ENCODE measurements at regions not wholly inside any gene's neighbourhood (a gene's known extent, or its start where the extent isn't known, plus 50 kb on each side); places are given as distances from the start of the nearest gene placed in this dataset.

- H3K27ac ChIP-seq (ENCODE audit: low read length), result no peak overlapping the region
- no peaks in the 10 kb centered on the region for H3K4me1 ChIP-seq (ENCODE audit: control insufficient read depth in 1 of 2, insufficient read depth in 2 of 2, low read length in 2 of 2)
Observed at GRCh38 chr1:221797506-221797905, 55.6 kb upstream of the DUSP10 start.

GRCh38 chr1:221796700-221797099 lies 54.8 kb upstream of the DUSP10 start:
- no peaks in the 10 kb centered on the region for H3K27me3 ChIP-seq (ENCODE audit: low read depth, low read length)
- no peaks in the 10 kb centered on the region for H3K36me3 ChIP-seq (ENCODE audit: control insufficient read depth in 1 of 2, insufficient read depth in 2 of 2, low read length in 2 of 2)
- no peaks in the 10 kb centered on the region for H3K4me1 ChIP-seq (ENCODE audit: control insufficient read depth in 1 of 2, insufficient read depth in 2 of 2, low read length in 2 of 2)
- no peaks in the 10 kb centered on the region for H3K9me3 ChIP-seq (ENCODE audit: control insufficient read depth in 1 of 2, low read length in 2 of 2)
- no peak overlapping the region for H3K27ac ChIP-seq (ENCODE audit: low read length)
- H3K4me3 ChIP-seq (ENCODE audit: low read depth in 1 of 2, low read length in 2 of 2), result no peak overlapping the region

More at GRCh38 chr1:221797506-221797905, 55.6 kb upstream of the DUSP10 start:
- Histone ChIP-seq H3K36me3 (ENCODE audit: control insufficient read depth in 1 of 2, insufficient read depth in 2 of 2, low read length in 2 of 2) (no peaks in the 10 kb centered on the region), H3K4me3 (ENCODE audit: low read depth in 1 of 2, low read length in 2 of 2) (no peak overlapping the region), H3K9me3 (ENCODE audit: control insufficient read depth in 1 of 2, low read length in 2 of 2) (no peaks in the 10 kb centered on the region), H3K27me3 (ENCODE audit: low read depth, low read length) (no peaks in the 10 kb centered on the region)

- no peak overlapping the region for H3K27ac ChIP-seq (ENCODE audit: low read length)
- no peaks in the 10 kb centered on the region for H3K27me3 ChIP-seq (ENCODE audit: low read depth, low read length)
- H3K4me3 ChIP-seq (ENCODE audit: low read depth in 1 of 2, low read length in 2 of 2), result no peak overlapping the region
- H3K9me3 ChIP-seq (ENCODE audit: control insufficient read depth in 1 of 2, low read length in 2 of 2), result no peaks in the 10 kb centered on the region
- no peaks in the 10 kb centered on the region for H3K36me3 ChIP-seq (ENCODE audit: control insufficient read depth in 1 of 2, insufficient read depth in 2 of 2, low read length in 2 of 2)
- no peaks in the 10 kb centered on the region for H3K4me1 ChIP-seq (ENCODE audit: control insufficient read depth in 1 of 2, insufficient read depth in 2 of 2, low read length in 2 of 2)
Observed at GRCh38 chr1:221795380-221795779, 53.5 kb upstream of the DUSP10 start.

- Histone ChIP-seq H3K36me3 (ENCODE audit: control insufficient read depth in 1 of 2, insufficient read depth in 2 of 2, low read length in 2 of 2) (no peaks in the 10 kb centered on the region), H3K4me1 (ENCODE audit: control insufficient read depth in 1 of 2, insufficient read depth in 2 of 2, low read length in 2 of 2) (no peaks in the 10 kb centered on the region), H3K27ac (ENCODE audit: low read length) (no peak overlapping the region), H3K27me3 (ENCODE audit: low read depth, low read length) (no peaks in the 10 kb centered on the region), H3K9me3 (ENCODE audit: control insufficient read depth in 1 of 2, low read length in 2 of 2) (no peaks in the 10 kb centered on the region), H3K4me3 (ENCODE audit: low read depth in 1 of 2, low read length in 2 of 2) (no peak overlapping the region)
Observed at GRCh38 chr1:221794935-221795334, 53.0 kb upstream of the DUSP10 start.

GRCh38 chr1:221794079-221794670 lies 52.3 kb upstream of the DUSP10 start:
- Histone ChIP-seq H3K27ac (ENCODE audit: low read length) (no peak overlapping the region), H3K27me3 (ENCODE audit: low read depth, low read length) (no peaks in the 10 kb centered on the region), H3K4me1 (ENCODE audit: control insufficient read depth in 1 of 2, insufficient read depth in 2 of 2, low read length in 2 of 2) (no peaks in the 10 kb centered on the region)

GRCh38 chr1:221793439-221794078 lies 51.7 kb upstream of the DUSP10 start:
- no peaks in the 10 kb centered on the region for H3K9me3 ChIP-seq (ENCODE audit: control insufficient read depth in 1 of 2, low read length in 2 of 2)
- no peaks in the 10 kb centered on the region for H3K4me1 ChIP-seq (ENCODE audit: control insufficient read depth in 1 of 2, insufficient read depth in 2 of 2, low read length in 2 of 2)
- no peak overlapping the region for H3K4me3 ChIP-seq (ENCODE audit: low read depth in 1 of 2, low read length in 2 of 2)
- no peaks in the 10 kb centered on the region for H3K27me3 ChIP-seq (ENCODE audit: low read depth, low read length)
- H3K27ac ChIP-seq (ENCODE audit: low read length), result no peak overlapping the region
- no peaks in the 10 kb centered on the region for H3K36me3 ChIP-seq (ENCODE audit: control insufficient read depth in 1 of 2, insufficient read depth in 2 of 2, low read length in 2 of 2)

More at GRCh38 chr1:221794079-221794670, 52.3 kb upstream of the DUSP10 start:
- Histone ChIP-seq H3K9me3 (ENCODE audit: control insufficient read depth in 1 of 2, low read length in 2 of 2) (no peaks in the 10 kb centered on the region), H3K36me3 (ENCODE audit: control insufficient read depth in 1 of 2, insufficient read depth in 2 of 2, low read length in 2 of 2) (no peaks in the 10 kb centered on the region), H3K4me3 (ENCODE audit: low read depth in 1 of 2, low read length in 2 of 2) (no peak overlapping the region)

GRCh38 chr1:221791846-221792245 lies 50.0 kb upstream of the DUSP10 start:
- Histone ChIP-seq H3K4me1 (ENCODE audit: control insufficient read depth in 1 of 2, insufficient read depth in 2 of 2, low read length in 2 of 2) (no peaks in the 10 kb centered on the region), H3K4me3 (ENCODE audit: low read depth in 1 of 2, low read length in 2 of 2) (no peak overlapping the region), H3K9me3 (ENCODE audit: control insufficient read depth in 1 of 2, low read length in 2 of 2) (no peaks in the 10 kb centered on the region), H3K27ac (ENCODE audit: low read length) (no peak overlapping the region), H3K27me3 (ENCODE audit: low read depth, low read length) (no peaks in the 10 kb centered on the region), H3K36me3 (ENCODE audit: control insufficient read depth in 1 of 2, insufficient read depth in 2 of 2, low read length in 2 of 2) (no peaks in the 10 kb centered on the region)
